EL (cell line): ENCODE measurements at regions not wholly inside any gene's neighbourhood (a gene's known extent, or its start where the extent isn't known, plus 50 kb on each side); places are given as distances from the start of the nearest gene placed in this dataset.
"Not testable (repeated sequence)": the region's sequence is repeated elsewhere in the genome, so short reads cannot be mapped to it uniquely, and the experiment has no call there.

Experiments used
- DNase-seq: peaks from one replicate; pipeline ENCODE4 v3.0.0-alpha.2; 2016

DNA sequence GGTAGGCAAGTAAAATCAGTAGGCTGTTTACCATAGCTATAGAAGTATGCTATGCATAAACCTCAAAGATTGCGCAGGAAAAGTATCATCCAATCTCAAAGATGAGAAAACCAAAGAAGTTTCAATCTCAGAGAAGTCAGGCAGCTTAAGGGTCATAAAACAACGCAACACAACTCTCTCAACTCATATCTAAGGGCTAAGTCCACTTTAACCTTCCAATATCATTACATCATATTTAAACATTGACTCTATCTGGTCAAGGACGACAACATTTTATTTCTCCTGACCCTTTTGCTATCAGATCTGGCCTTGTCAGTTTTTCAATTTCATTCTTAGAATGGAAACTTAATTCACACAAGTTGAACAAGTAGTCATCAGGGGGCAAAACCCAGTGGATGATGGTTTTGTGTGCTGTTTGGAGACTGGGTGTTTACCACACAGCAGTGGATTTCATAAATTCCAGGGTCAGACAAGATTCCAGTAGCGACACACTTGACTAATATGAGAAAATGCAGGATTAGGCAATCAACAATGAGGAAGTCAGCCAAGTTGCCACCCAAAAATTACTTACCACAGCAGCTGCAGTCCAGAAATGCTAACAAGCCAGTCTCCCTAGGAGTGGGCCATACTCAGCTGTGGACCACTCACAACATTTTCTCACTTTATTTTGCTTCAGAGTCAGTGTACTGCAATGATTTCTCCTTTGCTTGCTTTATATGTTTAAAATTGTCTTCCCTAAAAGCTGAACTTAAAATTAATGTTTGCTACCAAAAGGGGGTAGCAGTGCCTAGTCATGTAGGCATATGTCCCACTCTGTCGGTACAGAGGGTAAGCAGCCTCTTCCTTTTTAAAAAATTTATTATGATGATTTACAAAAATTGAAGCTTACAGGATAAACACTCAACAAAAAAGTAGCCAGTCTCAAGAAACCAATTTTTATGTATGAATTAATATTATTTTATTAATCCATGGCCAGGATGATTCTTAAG is 131.9 kb upstream of the NBPF9 start:
- not testable (repeated sequence) for DNase-seq

DNA sequence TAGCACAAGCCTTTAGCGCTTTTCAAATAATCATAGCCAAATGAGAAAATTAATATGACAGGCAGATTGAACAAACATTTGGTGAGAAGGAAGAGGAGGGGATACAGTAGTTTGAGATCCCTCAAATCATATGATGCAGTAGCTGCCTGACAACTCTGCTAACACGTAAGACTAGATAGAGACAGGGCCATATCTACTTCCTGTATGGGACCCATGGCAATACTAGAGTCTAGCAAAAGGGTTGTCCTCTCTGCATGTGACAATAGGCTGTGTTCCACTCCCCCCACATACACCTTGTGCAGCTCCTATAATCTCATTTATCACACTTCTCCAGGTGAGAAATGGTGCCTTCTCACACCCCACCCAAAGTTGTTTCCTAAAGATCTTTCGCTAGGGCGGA is 134.2 kb upstream of the NBPF9 start:
- not testable (repeated sequence) for DNase-seq

DNA sequence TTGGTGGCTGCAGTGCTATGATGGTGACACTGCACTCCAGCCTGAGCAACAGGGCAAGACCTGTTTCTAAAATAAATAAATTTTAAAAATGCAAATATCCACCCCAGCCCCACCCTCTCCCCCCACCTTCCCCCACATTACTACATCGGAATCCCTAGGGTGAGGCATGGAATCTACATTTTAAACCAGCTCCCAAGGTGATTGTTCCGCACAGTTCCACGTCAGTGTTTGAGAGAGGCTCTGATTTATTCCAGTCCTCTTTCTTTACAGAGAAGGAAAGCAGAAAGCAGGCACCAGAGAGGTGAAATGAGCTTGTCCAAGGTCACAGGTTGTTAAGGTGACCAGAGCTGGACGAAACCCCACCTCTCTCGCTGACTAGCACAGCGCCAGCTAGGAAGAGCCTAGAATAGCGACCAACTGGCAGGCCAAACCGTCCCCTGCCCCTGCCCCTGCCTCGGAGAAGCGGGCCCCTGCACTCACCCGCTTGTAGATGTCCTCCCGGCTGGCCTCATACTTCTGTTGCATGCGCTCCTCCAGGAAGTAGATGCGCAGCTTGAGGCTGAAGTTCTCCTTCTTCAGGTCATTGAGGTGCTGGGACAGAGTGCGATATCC is 136.7 kb upstream of the NBPF9 start:
- DNase-seq, result not testable (repeated sequence)

DNA sequence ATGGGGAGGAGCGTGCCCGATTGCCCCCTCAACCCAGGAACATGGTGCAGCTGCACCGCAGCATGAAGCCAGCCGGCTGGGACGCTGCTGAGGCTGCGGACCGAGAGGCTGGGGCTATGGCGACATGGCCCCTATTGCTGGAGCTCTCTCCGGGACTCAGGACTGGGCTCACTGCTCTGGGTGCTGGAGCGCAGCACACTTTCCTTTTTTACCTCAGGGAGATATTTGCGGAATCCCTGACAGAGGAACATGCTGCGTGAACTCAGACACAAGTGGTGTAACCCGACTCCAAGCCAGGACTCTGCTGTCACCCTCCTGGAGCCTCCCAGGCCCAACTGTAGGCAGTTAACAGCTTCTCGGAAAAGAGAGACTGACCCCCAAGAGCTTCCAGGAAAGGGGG is 137.2 kb upstream of the NBPF9 start:
- DNase-seq, result not testable (repeated sequence)

DNA sequence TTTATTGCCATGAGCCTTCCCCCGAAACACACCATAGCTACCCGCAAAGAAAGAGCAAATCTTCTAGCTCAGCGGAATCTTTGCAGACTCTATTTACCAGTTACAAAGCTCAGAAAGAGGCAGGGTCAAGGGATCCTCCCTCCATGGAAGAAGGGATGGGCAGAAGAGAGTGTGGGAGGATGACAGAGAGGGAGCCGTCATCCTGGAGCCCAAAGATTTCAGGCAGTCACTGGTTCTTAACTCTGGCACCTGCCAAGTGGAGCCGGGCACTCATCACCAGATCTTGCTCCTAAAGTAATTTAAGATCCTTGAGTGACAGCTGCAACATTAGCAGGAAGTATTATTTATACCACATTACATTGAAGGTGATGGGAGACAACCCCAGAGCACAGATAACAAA is 137.9 kb upstream of the NBPF9 start:
- DNase-seq, result not testable (repeated sequence)

DNA sequence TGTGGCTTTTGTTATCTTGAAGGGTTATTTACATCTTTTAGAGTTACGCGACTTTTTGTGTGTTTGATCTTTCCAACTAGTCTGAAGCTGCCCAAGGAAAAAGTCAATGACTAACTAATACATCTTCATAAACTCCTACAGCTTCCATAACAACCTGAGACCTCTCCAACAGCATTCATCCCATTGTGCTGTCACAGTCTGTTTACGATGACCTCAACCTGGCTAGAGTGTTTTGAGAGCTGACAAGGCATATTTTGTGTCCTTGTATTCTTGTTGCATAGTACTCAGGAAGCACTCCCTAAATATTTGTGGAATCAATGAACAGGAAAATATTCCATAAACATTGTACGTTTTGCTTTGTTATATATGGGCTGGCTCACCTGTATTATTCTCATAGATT is 140.2 kb upstream of the NBPF9 start:
- not testable (repeated sequence) for DNase-seq

DNA sequence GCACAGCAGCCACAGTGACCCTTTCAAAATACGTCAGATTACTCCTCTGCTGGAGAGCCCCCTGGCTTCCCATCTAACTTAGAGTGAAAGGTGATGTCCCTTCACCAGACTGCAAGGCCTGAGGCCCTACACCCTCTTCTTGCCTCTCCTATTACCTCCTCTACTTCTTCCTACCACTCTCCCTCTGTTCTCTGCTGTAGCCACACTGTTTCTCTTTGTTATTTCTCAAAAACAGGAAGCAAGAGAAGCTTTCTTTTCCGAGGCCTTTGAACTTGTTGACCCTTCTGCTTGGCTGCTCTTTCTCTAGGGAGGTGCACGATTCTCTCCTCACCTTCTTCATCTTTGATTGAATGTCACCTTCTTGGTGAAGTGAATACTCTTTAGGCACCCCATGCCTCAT is 141.3 kb upstream of the NBPF9 start:
- not testable (repeated sequence) for DNase-seq

DNA sequence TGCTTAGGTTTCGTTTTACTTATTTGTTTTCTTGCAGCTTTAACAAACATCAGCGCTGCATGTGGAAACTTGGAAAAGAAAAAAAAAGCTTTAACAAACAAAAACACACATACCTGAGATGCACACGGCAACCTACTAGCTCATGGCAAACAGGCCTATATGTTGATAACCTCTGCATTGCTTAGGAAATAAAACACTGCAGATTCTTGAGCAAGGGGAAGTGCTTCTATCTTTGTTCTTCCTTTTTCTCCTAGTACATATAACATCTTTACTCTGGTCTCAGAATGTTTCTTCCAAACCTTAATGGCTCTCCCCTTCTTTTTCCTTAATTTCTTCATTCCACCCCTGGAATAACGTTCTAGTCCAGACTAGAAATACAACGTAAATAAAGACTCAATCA is 142.9 kb upstream of the NBPF9 start:
- DNase-seq, result not testable (repeated sequence)

DNA sequence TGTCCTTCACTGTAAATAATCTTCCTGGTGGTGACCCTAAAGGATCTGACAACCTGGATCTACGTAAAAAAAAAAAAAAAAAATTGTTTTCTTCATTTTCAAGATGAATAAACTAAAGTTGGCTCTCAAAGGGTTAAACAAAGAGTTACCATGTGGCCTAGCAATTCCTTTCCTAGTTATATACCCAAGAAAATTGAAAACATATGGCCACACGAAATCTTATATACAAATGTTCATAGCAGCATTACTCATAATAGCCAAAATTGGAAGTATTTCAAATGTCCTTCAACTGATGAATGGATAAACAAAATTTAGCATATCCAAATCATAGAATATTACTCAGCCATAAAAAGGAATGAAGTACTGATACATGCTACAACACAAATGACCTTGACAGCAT is 145.3 kb upstream of the NBPF9 start:
- DNase-seq, result not testable (repeated sequence)

DNA sequence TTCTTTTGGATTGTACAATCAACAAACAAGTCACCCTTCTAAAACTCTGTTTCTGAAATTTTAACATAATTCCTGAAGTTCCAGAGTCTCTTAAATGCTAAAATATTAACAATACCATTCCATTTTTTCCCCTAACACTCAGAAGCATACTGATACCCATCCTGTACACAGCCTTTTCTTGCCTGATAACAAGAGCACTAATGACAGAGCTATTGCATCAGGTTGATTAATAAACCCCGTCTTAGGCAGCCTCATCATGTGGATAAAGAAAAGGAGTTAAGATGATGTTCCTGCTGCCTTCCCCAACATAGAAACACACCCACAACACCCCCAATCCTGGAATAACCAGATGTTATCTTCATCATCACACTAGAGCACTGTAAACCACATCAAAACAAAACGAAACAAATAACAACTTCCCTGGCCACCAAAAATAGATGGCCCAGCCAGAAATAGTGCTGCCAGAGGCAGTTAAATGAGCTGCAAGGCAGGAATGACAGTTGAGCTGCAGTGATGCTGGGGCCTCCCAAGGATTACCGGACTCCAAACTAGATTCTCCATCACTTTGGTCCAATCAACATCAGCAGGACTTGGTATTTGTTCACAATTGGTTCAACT is 146.6 kb upstream of the NBPF9 start:
- not testable (repeated sequence) for DNase-seq

DNA sequence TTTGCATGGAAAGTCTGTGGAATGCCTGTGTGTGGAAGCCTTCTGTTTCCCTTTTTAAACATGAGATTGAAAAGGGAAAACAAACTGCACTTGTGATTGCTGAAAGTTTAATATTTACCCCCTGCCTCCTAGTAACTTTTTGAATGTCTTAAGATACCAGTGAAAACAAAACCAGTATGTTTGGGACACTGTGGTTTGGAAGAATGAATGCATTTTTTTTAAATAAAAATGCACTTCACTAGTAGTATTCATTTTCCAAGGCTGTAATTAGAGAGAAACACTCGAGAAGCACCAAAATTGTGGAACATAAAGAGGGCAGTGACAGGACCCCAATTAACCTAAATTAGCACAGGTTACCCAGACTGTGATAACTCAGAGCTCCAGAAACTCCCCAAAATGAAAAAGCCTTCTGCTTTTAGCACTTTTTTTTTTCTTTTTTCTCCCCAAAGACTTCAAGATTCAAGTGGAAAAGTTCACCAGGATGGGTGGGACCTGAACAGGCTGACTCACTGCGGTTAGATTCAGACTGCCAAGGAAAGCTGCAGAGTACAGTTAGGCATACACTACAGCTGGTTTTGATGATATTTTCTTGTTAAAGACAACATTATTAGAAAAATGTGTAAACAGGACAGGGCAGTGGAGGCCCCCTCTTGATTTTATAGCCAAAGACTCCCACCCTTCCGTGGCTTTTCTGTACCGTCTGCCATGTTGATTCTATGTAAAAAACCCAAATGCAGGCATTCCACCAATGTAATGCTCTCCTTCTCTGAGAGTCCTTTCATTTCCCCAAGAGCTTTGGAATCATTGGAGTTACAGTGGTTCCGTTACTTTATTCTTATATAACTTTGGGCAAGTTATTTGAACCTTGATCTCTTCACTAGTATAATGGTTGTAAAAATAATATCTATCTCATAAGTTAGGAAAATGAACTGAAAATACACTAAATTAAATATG is 151.8 kb upstream of the NBPF9 start:
- DNase-seq, result not testable (repeated sequence)

DNA sequence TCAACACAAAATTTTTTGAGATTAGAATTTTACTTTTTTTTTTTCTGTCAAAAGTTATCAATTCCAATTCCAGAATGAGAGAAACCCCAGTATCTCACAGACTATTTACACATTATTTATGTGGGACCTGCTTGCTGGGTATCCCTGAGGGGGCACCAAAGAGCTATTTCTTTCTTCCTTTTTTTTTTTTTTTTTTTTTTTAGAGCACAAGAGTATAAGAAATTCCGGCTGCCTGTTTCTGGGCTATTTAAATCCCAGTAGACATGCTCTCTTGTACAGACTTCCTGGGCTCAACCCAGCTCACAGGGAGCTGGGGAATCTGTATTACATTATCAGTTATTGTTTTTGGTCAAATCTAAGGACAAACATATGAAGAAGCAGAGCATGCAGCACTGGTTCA is 156.9 kb upstream of the NBPF9 start:
- not testable (repeated sequence) for DNase-seq

DNA sequence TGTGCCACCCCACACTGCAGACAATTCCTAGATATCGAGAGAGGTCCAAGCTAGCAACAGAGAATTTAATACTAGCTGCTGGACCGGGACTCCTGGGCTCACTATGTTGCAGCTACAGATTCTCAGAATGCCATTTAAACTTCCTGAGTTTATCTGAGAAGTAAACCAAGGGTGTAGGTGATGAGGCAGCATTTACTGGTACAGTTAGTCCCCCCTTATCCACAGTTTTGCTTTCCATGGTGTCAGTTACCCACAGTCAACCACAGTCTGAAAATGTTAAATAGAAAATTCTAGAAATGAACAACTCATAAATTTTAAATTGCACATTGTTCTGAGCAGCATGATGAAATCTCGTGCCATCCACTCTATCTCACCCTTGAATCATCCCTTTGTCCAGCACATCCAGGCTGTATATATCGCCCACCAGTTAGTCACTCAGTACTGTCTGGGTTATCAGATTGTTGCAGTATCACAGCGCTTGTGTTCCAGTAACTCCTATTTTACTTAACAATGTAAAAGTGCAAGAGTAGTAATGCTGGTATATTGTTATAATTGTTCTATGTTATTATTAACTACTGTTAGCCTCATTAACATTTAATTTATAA is 157.5 kb upstream of the NBPF9 start:
- not testable (repeated sequence) for DNase-seq

DNA sequence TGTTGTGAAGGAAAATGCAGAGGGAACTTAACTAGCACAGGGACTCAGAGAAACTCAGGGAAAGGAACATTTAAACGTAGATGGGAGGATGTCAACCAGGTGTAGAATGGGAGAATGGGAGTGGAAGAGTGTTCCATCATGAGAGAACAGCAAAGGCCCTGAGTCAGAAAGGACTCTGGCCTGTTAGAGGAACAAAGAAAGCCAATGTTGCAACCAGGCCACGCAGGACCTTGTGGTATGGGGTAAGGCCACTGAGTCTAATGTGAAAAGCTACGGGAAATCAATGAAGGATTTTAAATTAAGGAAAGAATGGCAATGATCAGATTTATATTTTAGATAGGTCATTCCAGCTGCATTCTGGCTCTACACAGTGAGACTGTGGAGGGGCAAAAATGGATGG is 163.9 kb upstream of the NBPF9 start:
- not testable (repeated sequence) for DNase-seq

DNA sequence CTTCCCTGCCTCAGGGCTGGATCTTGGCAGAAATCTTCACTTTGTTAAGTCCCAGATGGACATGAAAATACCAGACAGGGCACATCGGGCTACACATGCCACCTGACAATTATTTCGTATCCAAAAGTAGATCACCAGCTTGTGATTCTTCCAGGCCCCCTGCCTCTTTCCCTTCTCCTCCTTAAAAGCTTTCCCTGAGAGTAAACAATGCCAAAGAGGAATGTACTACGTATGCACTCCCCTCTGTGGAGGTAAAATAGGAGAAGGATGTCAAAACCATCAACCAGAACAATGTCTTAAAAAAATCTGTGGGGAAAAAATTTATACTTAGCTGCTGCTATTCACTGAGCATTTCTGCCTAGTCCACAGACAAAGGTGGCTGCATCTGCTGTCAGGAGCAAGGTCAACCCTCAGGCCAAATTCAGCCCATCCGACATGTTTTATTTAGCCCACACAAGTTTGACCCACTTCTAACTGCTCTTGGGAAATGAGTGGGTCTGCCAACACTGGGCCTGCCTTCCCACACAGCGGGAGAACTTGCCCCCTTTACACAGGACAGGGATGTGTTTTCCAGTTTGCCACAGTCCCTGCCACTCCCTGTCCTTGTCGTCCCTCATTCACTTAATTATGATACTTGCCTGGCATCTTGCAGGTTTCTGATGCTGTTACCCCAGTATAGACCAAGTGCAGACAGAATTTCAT is 165.8 kb upstream of the NBPF9 start:
- not testable (repeated sequence) for DNase-seq

DNA sequence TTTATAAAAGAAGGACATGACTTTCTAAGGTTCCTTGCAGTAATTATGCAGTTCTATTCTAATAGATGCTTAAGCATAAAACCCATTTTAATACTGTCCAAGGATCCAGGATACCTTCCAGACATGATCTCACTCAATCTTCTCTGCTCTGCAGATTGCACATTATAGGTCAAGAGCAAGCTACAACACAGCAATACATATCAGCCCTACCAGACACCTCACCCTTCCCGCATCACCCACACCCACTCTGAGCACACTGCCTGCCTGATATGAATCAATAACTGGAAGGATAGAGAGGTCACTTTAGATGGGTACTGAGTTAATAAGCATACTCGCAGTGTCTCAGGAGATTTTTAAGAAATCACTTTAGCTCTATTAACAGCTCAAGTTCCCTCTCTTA is 166.5 kb upstream of the NBPF9 start:
- DNase-seq, result not testable (repeated sequence)

DNA sequence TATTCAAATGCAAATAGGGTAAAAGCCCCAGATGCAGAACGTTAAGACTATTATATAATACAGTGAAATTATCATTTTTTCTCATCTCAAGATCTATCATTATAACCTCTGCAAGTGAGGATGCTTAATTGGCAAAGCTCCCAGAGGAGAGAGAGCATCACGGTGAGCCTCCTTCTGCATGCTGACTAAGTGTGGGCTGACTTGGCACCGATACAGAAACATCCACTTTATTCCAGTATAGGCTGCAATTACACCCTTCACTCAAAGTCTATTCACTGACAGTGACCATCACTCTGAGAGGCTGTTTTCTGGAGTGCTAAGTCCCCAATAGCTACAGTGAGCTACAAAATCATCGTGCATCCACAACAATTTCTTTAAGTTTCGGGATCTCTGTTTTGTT is 171.1 kb upstream of the NBPF9 start:
- DNase-seq, result not testable (repeated sequence)

DNA sequence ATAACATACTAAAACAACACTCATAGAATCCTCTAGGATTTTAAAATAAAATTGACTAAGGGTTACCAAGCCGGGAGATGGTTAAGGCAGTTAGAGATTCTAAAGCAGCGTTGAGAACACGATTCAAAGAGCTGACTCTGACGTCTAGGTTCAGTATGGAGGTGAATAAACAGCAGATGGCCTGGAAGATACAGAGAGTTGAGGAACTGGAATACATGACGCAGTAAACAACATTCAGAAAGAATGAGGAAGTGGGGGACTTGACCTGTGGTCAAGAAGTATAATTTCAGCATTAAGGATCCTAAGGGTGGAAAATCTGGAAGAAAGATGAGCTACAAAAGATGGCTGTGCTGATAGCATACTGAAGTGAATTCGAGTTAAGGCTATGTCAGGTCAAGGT is 172.5 kb upstream of the NBPF9 start:
- DNase-seq, result not testable (repeated sequence)

DNA sequence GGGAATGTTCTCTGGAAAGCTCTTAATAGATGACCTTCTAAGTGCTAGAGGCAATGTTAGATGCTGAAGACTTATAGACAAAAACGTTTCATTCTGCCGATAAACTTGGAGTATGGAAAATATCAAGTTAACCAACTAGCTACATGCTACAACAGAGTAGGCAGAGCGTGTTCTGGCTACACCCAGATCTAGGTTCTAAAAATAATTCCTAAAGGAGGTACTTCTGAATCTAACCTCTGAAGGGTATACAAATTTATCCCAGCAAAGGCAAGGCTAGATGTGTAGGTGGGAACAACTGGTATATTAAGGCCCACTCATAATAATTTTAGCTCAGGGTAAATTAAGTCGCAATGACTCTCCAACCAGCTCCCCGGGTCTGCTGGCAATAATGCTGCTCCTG is 173.1 kb upstream of the NBPF9 start:
- DNase-seq, result not testable (repeated sequence)

DNA sequence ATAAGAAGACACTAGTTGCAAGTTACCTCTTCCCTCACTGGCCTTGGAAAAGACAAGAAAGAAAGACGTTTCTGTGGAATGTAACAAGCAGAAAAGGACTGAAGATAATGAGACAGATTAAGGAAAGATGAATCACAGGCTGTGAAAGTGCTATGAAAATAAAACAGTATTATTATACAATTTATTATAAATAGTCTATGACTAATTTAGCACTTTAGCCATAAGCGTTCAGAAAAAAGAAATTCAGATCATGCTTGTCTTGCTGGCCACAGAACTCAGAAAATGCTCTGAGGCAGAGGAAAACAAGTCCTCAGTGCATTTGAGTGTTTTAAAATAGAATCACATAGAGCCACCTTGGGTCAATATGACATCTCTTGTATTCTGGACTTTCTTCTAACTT is 174.8 kb upstream of the NBPF9 start:
- DNase-seq, result not testable (repeated sequence)

DNA sequence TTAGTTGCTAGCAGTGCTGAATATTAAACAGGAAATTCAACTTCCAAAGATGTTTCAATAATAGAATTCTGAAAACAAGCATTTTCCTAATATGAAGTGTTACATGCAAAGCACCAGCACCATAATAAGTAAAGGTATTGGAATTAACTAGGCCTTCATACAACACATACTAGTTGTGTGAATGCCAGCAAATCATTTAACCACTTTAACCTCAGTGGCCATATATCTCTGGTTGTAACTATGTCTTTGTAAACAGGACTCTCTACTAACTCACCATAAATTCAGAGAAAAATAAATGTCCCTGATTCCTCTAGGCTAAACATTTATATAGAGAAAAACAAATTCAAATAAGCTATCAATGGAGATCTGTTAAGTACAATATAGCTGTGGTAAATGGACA is 175.7 kb upstream of the NBPF9 start:
- not testable (repeated sequence) for DNase-seq
